ENCODE measurements at regions not wholly inside any gene's neighbourhood (a gene's known extent, or its start where the extent isn't known, plus 50 kb on each side); places are given as distances from the start of the nearest gene placed in this dataset.
"Not testable (repeated sequence)": the region's sequence is repeated elsewhere in the genome, so short reads cannot be mapped to it uniquely, and the experiment has no call there.

- TF ChIP-seq POLR2A (IDR thresholded peaks at IDR 0.05); CTCF (IDR thresholded peaks at IDR 0.05 in 8 of 11, conservative IDR thresholded peaks at IDR 0.05 in 3 of 11); POLR2AphosphoS5 (IDR thresholded peaks at IDR 0.05): not testable (repeated sequence)
Measured at GRCh38 chr9:62686313-62686712, 1496.5 kb downstream of the SPATA31A7 start.
